Fibroblast of skin of left quadriceps (primary cell): ENCODE measurements at regions not wholly inside any gene's neighbourhood (a gene's known extent, or its start where the extent isn't known, plus 50 kb on each side); places are given as distances from the start of the nearest gene placed in this dataset.
A peak's percentile ranks its signal among the peaks of the same experiment; 100 is the strongest.

Source experiments
- DNase-seq, 2 experiments: peaks; one replicate each; pipeline ENCODE4 v3.0.0-alpha.2; 2013; ENCODE audit warnings: low read depth in 2 of 2

- no peak for DNase-seq
These were observed 282.0 kb upstream of the PPFIA2 start for GRCh38 chr12:82040987-82041743.

GRCh38 chr12:82034769-82035168 lies 275.6 kb upstream of the PPFIA2 start:
- DNase-seq, result no peak

- no peak for DNase-seq
These were observed 270.8 kb upstream of the PPFIA2 start for GRCh38 chr12:82029936-82030335.

- DNase-seq, result no peak
These were observed 269.6 kb upstream of the PPFIA2 start for GRCh38 chr12:82028772-82029171.

GRCh38 chr12:82027612-82028011 lies 268.5 kb upstream of the PPFIA2 start:
- DNase-seq, result no peak

GRCh38 chr12:82025462-82025861 lies 266.3 kb upstream of the PPFIA2 start:
- no peak for DNase-seq

- no peak for DNase-seq
These were observed 260.4 kb upstream of the PPFIA2 start for GRCh38 chr12:82019533-82019932.

GRCh38 chr12:82015623-82016347 lies 256.6 kb upstream of the PPFIA2 start:
- DNase-seq, result no peak

GRCh38 chr12:82012176-82012575 lies 253.0 kb upstream of the PPFIA2 start:
- DNase-seq, result no peak

- no peak for DNase-seq
These were observed 250.4 kb upstream of the PPFIA2 start for GRCh38 chr12:82009524-82009923.

- no peak for DNase-seq
These were observed 249.1 kb upstream of the PPFIA2 start for GRCh38 chr12:82008251-82008650.

GRCh38 chr12:81998761-81999378 lies 239.7 kb upstream of the PPFIA2 start:
- DNase-seq, result peak; percentile 7 to 12

- DNase-seq, result no peak
These were observed 233.3 kb upstream of the PPFIA2 start for GRCh38 chr12:81992461-81992860.

- no peak for DNase-seq
These were observed 232.7 kb upstream of the PPFIA2 start for GRCh38 chr12:81991868-81992267.

GRCh38 chr12:81988362-81988761 lies 229.2 kb upstream of the PPFIA2 start:
- DNase-seq, result no peak

GRCh38 chr12:81987371-81987770 lies 228.2 kb upstream of the PPFIA2 start:
- DNase-seq, result no peak

GRCh38 chr12:81976661-81977060 lies 217.5 kb upstream of the PPFIA2 start:
- DNase-seq, result no peak

GRCh38 chr12:81974762-81975161 lies 215.6 kb upstream of the PPFIA2 start:
- DNase-seq, result no peak

- no peak for DNase-seq
These were observed 209.3 kb upstream of the PPFIA2 start for GRCh38 chr12:81968421-81968820.

- no peak for DNase-seq
These were observed 204.5 kb upstream of the PPFIA2 start for GRCh38 chr12:81963636-81964035.

- DNase-seq, result no peak
These were observed 203.9 kb upstream of the PPFIA2 start for GRCh38 chr12:81963026-81963425.

- no peak for DNase-seq
These were observed 203.1 kb upstream of the PPFIA2 start for GRCh38 chr12:81962126-81962856.
